ENCODE measurements at regions not wholly inside any gene's neighbourhood (a gene's known extent, or its start where the extent isn't known, plus 50 kb on each side); places are given as distances from the start of the nearest gene placed in this dataset.

DNA sequence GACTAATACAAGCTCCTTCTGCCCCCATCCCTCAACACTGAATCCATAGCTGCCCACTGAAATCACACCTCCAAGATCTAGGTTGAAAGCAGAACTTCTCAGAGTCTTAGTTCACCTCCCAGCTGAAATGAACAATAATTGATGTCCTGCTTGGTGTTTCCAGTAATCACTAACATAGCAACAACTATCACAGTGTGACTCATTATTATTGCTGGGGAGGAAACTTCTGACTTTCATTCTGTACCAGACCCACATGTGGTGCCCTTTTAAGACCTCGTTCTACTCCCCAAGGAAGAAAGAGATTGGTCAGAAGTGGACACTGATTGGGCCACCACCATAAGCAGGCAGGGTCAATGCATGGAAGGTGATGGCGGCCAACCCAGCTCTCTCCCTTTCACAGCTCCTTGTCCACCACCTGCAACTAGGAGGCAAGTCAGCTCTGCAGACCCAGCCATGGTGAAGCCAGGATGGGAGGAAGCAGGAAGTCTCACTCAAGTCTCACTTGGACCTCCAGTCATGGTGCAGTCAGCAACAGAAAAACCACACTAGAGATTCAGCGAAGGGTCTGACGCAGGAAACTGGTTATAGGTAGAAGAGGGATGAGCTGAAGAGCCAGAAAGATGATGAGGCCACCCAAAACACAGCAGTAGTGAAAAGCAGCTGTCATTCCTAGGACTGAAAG lies 720.2 kb downstream of the PTPRU start:
- TF ChIP-seq, protein P1, sequence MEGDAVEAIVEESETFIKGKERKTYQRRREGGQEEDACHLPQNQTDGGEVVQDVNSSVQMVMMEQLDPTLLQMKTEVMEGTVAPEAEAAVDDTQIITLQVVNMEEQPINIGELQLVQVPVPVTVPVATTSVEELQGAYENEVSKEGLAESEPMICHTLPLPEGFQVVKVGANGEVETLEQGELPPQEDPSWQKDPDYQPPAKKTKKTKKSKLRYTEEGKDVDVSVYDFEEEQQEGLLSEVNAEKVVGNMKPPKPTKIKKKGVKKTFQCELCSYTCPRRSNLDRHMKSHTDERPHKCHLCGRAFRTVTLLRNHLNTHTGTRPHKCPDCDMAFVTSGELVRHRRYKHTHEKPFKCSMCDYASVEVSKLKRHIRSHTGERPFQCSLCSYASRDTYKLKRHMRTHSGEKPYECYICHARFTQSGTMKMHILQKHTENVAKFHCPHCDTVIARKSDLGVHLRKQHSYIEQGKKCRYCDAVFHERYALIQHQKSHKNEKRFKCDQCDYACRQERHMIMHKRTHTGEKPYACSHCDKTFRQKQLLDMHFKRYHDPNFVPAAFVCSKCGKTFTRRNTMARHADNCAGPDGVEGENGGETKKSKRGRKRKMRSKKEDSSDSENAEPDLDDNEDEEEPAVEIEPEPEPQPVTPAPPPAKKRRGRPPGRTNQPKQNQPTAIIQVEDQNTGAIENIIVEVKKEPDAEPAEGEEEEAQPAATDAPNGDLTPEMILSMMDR (IDR thresholded peaks at IDR 0.05; ENCODE audit: unreplicated experiment), result no peak
- H3K4me1 Mint-ChIP-seq (ENCODE audit: unreplicated experiment), result peaks cover 8% of the 10 kb centered on the region
- H3K27ac Mint-ChIP-seq (ENCODE audit: unreplicated experiment), result no peak overlapping the region
- peaks cover 5% of the 10 kb centered on the region for H3K27me3 Mint-ChIP-seq (ENCODE audit: unreplicated experiment)
- no peak for DNase-seq (ENCODE audit: low spot score)
- H3K4me3 Mint-ChIP-seq (ENCODE audit: unreplicated experiment), result no peak overlapping the region
- H3K36me3 Mint-ChIP-seq (ENCODE audit: low read depth, unreplicated experiment), result no peaks in the 10 kb centered on the region
- H3K9me3 Mint-ChIP-seq (ENCODE audit: unreplicated experiment), result no peaks in the 10 kb centered on the region

DNA sequence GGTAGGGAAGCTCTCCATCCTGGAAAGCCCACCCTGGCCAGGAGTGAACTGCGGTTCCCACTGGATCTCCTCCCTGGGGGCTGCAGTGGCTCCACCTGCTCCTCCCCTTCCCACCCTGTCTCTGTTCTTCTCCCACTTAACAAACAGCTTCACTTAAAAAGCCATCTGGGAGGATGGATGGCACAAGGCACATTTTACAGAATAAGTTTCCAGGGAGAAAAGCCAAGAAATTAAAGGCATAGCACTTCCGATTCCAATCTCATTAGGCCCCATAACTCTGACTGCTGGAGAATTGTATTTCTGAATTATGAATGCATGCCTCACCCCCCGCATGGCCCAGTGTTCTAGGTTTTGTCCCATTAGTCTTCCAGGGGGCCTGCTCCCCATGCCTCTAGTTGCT lies 718.3 kb downstream of the PTPRU start:
- Mint-ChIP-seq H3K9me3 (ENCODE audit: unreplicated experiment) (no peaks in the 10 kb centered on the region), H3K4me1 (ENCODE audit: unreplicated experiment) (peaks cover 8% of the 10 kb centered on the region), H3K36me3 (ENCODE audit: low read depth, unreplicated experiment) (no peaks in the 10 kb centered on the region), H3K4me3 (ENCODE audit: unreplicated experiment) (no peak overlapping the region), H3K27me3 (ENCODE audit: unreplicated experiment) (peaks cover 5% of the 10 kb centered on the region), H3K27ac (ENCODE audit: unreplicated experiment) (no peak overlapping the region)
- TF ChIP-seq, protein P1 (IDR thresholded peaks at IDR 0.05; ENCODE audit: unreplicated experiment), result no peak
- no peak for DNase-seq (ENCODE audit: low spot score)

DNA sequence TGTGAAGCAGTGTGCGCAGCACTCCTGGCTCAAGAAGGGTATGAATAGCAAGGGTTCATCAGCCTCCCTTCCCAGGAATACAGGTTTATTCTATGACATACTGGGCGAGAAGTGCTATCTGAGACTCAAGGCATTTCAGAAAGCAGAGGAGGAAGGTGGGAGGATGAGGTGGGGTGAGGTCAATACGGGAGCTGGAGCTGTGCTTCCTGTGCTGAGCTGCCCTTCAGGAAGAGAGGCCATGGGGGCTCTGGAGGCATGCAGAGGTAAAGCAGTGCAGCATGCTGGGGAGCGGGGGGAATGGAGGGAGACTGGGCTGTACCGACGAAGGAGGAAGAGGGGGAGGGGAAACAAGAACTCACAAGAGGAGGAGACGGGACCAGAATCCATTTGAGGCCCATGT lies 717.6 kb downstream of the PTPRU start:
- no peaks in the 10 kb centered on the region for H3K36me3 Mint-ChIP-seq (ENCODE audit: low read depth, unreplicated experiment)
- no peak overlapping the region for H3K27ac Mint-ChIP-seq (ENCODE audit: unreplicated experiment)
- no peak overlapping the region for H3K4me3 Mint-ChIP-seq (ENCODE audit: unreplicated experiment)
- no peaks in the 10 kb centered on the region for H3K9me3 Mint-ChIP-seq (ENCODE audit: unreplicated experiment)
- TF ChIP-seq, protein P1 (IDR thresholded peaks at IDR 0.05; ENCODE audit: unreplicated experiment), result no peak
- peaks cover 7% of the 10 kb centered on the region for H3K27me3 Mint-ChIP-seq (ENCODE audit: unreplicated experiment)
- no peak for DNase-seq (ENCODE audit: low spot score)
- peaks cover 8% of the 10 kb centered on the region for H3K4me1 Mint-ChIP-seq (ENCODE audit: unreplicated experiment)

DNA sequence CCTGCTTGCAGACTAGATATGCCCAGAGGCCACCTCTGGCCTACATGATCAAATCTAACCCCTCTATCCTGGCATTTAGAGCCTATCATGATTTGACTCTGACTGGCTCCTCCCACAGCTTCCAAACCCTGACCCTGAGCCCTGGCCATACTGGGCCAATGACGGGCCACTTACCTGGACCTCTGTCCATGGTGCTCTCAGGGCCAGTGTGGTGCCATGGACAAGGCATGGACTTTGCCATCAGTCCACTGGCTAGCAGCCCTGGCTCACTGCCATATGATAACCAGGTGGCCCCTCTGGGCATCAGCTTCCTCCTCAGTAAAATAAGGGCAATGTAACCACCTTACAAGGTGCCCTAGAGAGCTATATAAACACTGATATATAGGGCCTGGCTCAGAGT lies 713.4 kb downstream of the PTPRU start:
- no peak for DNase-seq (ENCODE audit: low spot score)
- no peaks in the 10 kb centered on the region for H3K9me3 Mint-ChIP-seq (ENCODE audit: unreplicated experiment)
- no peak overlapping the region for H3K27ac Mint-ChIP-seq (ENCODE audit: unreplicated experiment)
- H3K36me3 Mint-ChIP-seq (ENCODE audit: low read depth, unreplicated experiment), result no peaks in the 10 kb centered on the region
- TF ChIP-seq, protein P1 (IDR thresholded peaks at IDR 0.05; ENCODE audit: unreplicated experiment), result no peak
- no peak overlapping the region for H3K4me3 Mint-ChIP-seq (ENCODE audit: unreplicated experiment)
- peaks cover 14% of the 10 kb centered on the region for H3K4me1 Mint-ChIP-seq (ENCODE audit: unreplicated experiment)
- H3K27me3 Mint-ChIP-seq (ENCODE audit: unreplicated experiment), result peaks cover 8% of the 10 kb centered on the region

DNA sequence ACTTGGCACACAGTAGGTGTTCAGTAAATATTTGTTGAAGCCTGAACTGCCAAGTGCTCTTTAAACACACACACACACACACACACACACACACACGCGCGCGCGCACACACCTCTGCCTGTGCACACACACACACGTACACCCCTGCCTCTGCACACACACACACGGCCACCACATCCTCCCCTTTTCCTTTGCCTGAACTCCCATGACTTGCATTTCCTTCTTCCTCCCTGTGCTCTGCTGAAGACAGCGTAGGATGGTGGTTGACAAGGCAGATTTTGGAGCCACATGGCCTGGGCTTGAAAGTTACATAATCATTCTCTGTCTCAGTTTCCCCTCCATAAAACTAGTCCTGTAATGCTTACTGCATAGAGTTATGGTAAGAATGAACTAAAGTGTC lies 712.3 kb downstream of the PTPRU start:
- Mint-ChIP-seq H3K27ac (ENCODE audit: unreplicated experiment) (no peak overlapping the region), H3K4me1 (ENCODE audit: unreplicated experiment) (peaks cover 7% of the 10 kb centered on the region), H3K4me3 (ENCODE audit: unreplicated experiment) (no peak overlapping the region), H3K36me3 (ENCODE audit: low read depth, unreplicated experiment) (no peaks in the 10 kb centered on the region), H3K27me3 (ENCODE audit: unreplicated experiment) (peaks cover 8% of the 10 kb centered on the region), H3K9me3 (ENCODE audit: unreplicated experiment) (no peaks in the 10 kb centered on the region)
- TF ChIP-seq, protein P1 (IDR thresholded peaks at IDR 0.05; ENCODE audit: unreplicated experiment), result no peak
- DNase-seq (ENCODE audit: low spot score), result no peak

Data from endothelial cell (in vitro differentiated cells).